ENCODE measurements at regions not wholly inside any gene's neighbourhood (a gene's known extent, or its start where the extent isn't known, plus 50 kb on each side); places are given as distances from the start of the nearest gene placed in this dataset.

DNA sequence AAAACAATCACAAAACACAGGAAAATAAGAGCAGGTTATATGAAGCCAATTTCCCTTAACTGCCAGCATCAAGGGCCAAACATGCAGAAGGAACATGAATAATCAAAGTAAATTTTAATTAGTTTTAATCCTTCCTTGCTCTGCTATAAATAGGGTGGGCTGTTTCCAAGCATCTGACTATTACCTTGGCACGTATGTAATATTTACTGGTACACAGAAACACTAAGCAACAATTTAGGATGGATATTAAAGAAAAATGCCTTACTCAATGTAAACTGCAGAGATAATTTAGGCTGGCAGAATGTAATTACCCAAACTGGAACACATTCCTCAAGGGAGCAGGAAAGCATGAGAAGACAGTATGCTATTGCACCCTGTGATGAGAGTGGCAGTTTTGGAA is 468.2 kb downstream of the TDRD15 start:
- TF ChIP-seq MAZ (IDR thresholded peaks at IDR 0.05; ENCODE audit: borderline replicate concordance, low read depth, low read length): no peak
- TF ChIP-seq HEYL (CRISPR knock-in tag; IDR thresholded peaks at IDR 0.05): no peak
- TF ChIP-seq RFX5 (IDR thresholded peaks at IDR 0.05): no peak
- TF ChIP-seq, protein P1, sequence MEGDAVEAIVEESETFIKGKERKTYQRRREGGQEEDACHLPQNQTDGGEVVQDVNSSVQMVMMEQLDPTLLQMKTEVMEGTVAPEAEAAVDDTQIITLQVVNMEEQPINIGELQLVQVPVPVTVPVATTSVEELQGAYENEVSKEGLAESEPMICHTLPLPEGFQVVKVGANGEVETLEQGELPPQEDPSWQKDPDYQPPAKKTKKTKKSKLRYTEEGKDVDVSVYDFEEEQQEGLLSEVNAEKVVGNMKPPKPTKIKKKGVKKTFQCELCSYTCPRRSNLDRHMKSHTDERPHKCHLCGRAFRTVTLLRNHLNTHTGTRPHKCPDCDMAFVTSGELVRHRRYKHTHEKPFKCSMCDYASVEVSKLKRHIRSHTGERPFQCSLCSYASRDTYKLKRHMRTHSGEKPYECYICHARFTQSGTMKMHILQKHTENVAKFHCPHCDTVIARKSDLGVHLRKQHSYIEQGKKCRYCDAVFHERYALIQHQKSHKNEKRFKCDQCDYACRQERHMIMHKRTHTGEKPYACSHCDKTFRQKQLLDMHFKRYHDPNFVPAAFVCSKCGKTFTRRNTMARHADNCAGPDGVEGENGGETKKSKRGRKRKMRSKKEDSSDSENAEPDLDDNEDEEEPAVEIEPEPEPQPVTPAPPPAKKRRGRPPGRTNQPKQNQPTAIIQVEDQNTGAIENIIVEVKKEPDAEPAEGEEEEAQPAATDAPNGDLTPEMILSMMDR (IDR thresholded peaks at IDR 0.05): no peak
- TF ChIP-seq NR3C1 (IDR thresholded peaks at IDR 0.05): no peak
- no peak for TF ChIP-seq CBX2 (IDR thresholded peaks at IDR 0.05; ENCODE audit: borderline replicate concordance, low read depth)
- no peak for TF ChIP-seq USF2 (IDR thresholded peaks at IDR 0.05)
- no peak for TF ChIP-seq ZC3H11A (IDR thresholded peaks at IDR 0.05)
- TF ChIP-seq POLR2AphosphoS2 (conservative IDR thresholded peaks at IDR 0.05; ENCODE audit: low read length): no peak
- no peak for TF ChIP-seq FOSL2 (IDR thresholded peaks at IDR 0.05)
- TF ChIP-seq FOSL2 (CRISPR knock-in tag; IDR thresholded peaks at IDR 0.05): no peak
- Histone ChIP-seq H3K4me3 (no peak overlapping the region), H3K4me1 (no peaks in the 10 kb centered on the region), H3K4me2 (no peak overlapping the region), H3K27ac (no peak overlapping the region), H3K9me3 (peaks cover 3% of the 10 kb centered on the region; the same call in 1 of the 3 replicates)
- CTCF ChIA-PET: no interaction called here
- ATAC-seq: no peak
- no peak for DNase-seq (ENCODE audit: low read depth in 1 of 2, low spot score in 1 of 2)
- POLR2A ChIA-PET: no interaction called here
- 4% methylated on average over 1 of the region's 1 CpG for WGBS (ENCODE audit: missing lambda C conversion rate)
- FAIRE-seq: no peak

DNA sequence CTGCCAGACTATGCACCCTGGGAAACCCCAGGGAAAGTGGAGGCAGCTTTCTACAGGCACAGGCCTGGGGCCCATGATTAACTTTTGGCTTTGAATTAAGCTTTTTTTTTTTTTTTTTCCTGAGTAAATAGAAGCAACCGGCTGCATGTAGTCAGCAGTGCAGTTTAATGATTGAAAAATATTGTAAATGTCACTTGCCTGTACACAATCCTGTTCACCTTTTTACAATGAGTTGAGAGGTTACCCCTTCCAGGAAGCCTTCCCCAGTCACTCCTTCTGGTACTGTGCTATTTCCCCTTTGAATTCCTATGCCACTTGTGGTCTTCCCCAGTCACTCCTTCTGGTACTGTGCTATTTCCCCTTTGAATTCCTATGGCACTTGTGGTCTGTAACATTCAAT is 475.6 kb downstream of the TDRD15 start:
- Histone ChIP-seq H3K4me1 (no peaks in the 10 kb centered on the region), H3K27ac (no peak overlapping the region), H3K9me3 (peaks cover 9% of the 10 kb centered on the region), H3K4me3 (no peak overlapping the region), H3K4me2 (no peak overlapping the region)
- DNase-seq (ENCODE audit: low read depth in 1 of 2, low spot score in 1 of 2): no peak
- 0% methylated on average over 1 of the region's 1 CpG for WGBS (ENCODE audit: missing lambda C conversion rate)
- ChIA-PET CTCF (interaction anchor here (0.6 kb wide), 1 partner anchor 146 kb away, joined by 4 read pairs; no protein-coding TSS in a partner anchor), POLR2A (no interaction called here)
- no peak for FAIRE-seq
- no peak for TF ChIP-seq USF2 (IDR thresholded peaks at IDR 0.05)
- TF ChIP-seq PHF8 (IDR thresholded peaks at IDR 0.05; ENCODE audit: borderline replicate concordance, low read depth): no peak
- TF ChIP-seq, protein P2, sequence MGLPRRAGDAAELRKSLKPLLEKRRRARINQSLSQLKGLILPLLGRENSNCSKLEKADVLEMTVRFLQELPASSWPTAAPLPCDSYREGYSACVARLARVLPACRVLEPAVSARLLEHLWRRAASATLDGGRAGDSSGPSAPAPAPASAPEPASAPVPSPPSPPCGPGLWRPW (IDR thresholded peaks at IDR 0.05): no peak
- no peak for TF ChIP-seq E2F6 (IDR thresholded peaks at IDR 0.05; ENCODE audit: borderline replicate concordance, low read depth)
- no peak for TF ChIP-seq FOSL2 (IDR thresholded peaks at IDR 0.05)
- TF ChIP-seq FOSL2 (CRISPR knock-in tag; IDR thresholded peaks at IDR 0.05): no peak
- no peak for TF ChIP-seq HDAC2 (IDR thresholded peaks at IDR 0.05)
- no peak for TF ChIP-seq MAX (IDR thresholded peaks at IDR 0.05)
- TF ChIP-seq ELK1 (IDR thresholded peaks at IDR 0.05; ENCODE audit: low read depth, low read length): no peak
- TF ChIP-seq TFCP2L1 (CRISPR knock-in tag; IDR thresholded peaks at IDR 0.05): no peak
- no peak for TF ChIP-seq JUNB (IDR thresholded peaks at IDR 0.05)
- no peak for TF ChIP-seq CEBPB (IDR thresholded peaks at IDR 0.05)
- TF ChIP-seq ZNF302 (CRISPR knock-in tag; IDR thresholded peaks at IDR 0.05): no peak
- TF ChIP-seq JUN (IDR thresholded peaks at IDR 0.05): no peak
- no peak for TF ChIP-seq MAFK (IDR thresholded peaks at IDR 0.05; ENCODE audit: partially characterized antibody)
- TF ChIP-seq ZFP36 (IDR thresholded peaks at IDR 0.05; ENCODE audit: borderline replicate concordance, partially characterized antibody): no peak
- no peak for TF ChIP-seq HOXB13 (CRISPR knock-in tag; IDR thresholded peaks at IDR 0.05; ENCODE audit: low read depth)
- no peak for TF ChIP-seq RARB (CRISPR knock-in tag; IDR thresholded peaks at IDR 0.05)
- ATAC-seq: no peak
